SK-N-SH (cell line): ENCODE measurements at regions not wholly inside any gene's neighbourhood (a gene's known extent, or its start where the extent isn't known, plus 50 kb on each side); places are given as distances from the start of the nearest gene placed in this dataset.

ENCODE experiments used
- CTCF ChIA-PET: fragments of 300-600, 350-600 bp; formaldehyde crosslinking; extraction: SDS; loops from one replicate; lab custom pipeline; 2021; lab: Yijun Ruan, JAX
- POLR2A ChIA-PET: fragments of 350-600 bp; sonication (Branson Sonifier 250); formaldehyde crosslinking; extraction: SDS; loops from one replicate; lab custom pipeline; 2020; ENCODE audit warnings: antibody characterized with exemption, inconsistent platforms; lab: Yijun Ruan, JAX
- DNase-seq: peaks from one replicate; pipeline ENCODE4 v3.0.0; 2012
- H2AFZ ChIP-seq: fragments of 200-600 bp; sonication (generic); 2 replicates; pipeline ENCODE4 v1.8.1; 2016; ENCODE audit warnings: antibody characterized with exemption, mild to moderate bottlenecking, low read depth
- H3F3A ChIP-seq: fragments of 200-600 bp; sonication (generic); replicated peaks from 2 replicates; pipeline ENCODE3; 2016; ENCODE audit warnings: antibody characterized with exemption, mild to moderate bottlenecking; ENCODE audit not compliant: insufficient read depth
- H3K27ac ChIP-seq, 2 experiments: fragments of 200-500 bp in 1 of 2; fragments of 200-600 bp in 1 of 2; sonication (Bioruptor generic) in 1 of 2; sonication (generic), shearing (Covaris generic) in 1 of 2; 2 replicates each; pipeline versions ENCODE4 v1.5.1 to v1.6.1; 2014 to 2016; ENCODE audit warnings: low read depth in 2 of 2, inconsistent platforms in 1 of 2, low read length in 1 of 2, mild to moderate bottlenecking in 1 of 2, mixed read lengths in 1 of 2
- H3K27me3 ChIP-seq: fragments of 200-600 bp; sonication (generic), shearing (Covaris generic); 2 replicates; pipeline ENCODE4 v1.6.1; 2016; ENCODE audit warnings: mixed run types; ENCODE audit not compliant: insufficient read depth
- H3K36me3 ChIP-seq, 2 experiments: fragments of 200-500 bp in 1 of 2; fragments of 200-600 bp in 1 of 2; sonication (Bioruptor generic) in 1 of 2; sonication (generic) in 1 of 2; replicated peaks in 1 of 2; 2 replicates each; pipeline versions ENCODE3 to v1.5.1; 2014 to 2016; ENCODE audit warnings: low read length in 1 of 2, mild to moderate bottlenecking in 1 of 2; ENCODE audit not compliant: insufficient read depth in 2 of 2, control insufficient read depth in 1 of 2
- H3K4me1 ChIP-seq, 2 experiments: fragments of 200-500 bp in 1 of 2; fragments of 200-600 bp in 1 of 2; sonication (Bioruptor generic) in 1 of 2; sonication (generic), shearing (Covaris generic) in 1 of 2; 2 replicates each; pipeline versions ENCODE4 v1.5.1 to v1.6.1; 2014 to 2016; ENCODE audit warnings: low read depth in 1 of 2, low read length in 1 of 2, mixed run types in 1 of 2; ENCODE audit not compliant: insufficient read depth in 2 of 2, control insufficient read depth in 1 of 2
- H3K4me2 ChIP-seq: fragments of 200-600 bp; sonication (generic), shearing (Covaris generic); 2 replicates; pipeline ENCODE4 v1.6.1; 2017; ENCODE audit warnings: mixed run types
- H3K4me3 ChIP-seq, 2 experiments: fragments of 200-500 bp in 1 of 2; fragments of 200-600 bp in 1 of 2; sonication (Bioruptor generic) in 1 of 2; sonication (generic), shearing (Covaris generic) in 1 of 2; 2 replicates each; pipeline versions ENCODE4 v1.5.1 to v1.8.1; 2014 to 2016; ENCODE audit warnings: low read depth in 2 of 2, inconsistent platforms in 1 of 2, low read length in 1 of 2, mild to moderate bottlenecking in 1 of 2, mixed read lengths in 1 of 2, moderate library complexity in 1 of 2
- H3K79me2 ChIP-seq: fragments of 200-600 bp; sonication (generic); 2 replicates; pipeline ENCODE4 v1.8.1; 2017; ENCODE audit warnings: mild to moderate bottlenecking; ENCODE audit not compliant: insufficient read depth
- H3K9ac ChIP-seq: fragments of 200-600 bp; sonication (generic); 2 replicates; pipeline ENCODE4 v1.6.1; 2017; ENCODE audit warnings: mixed run types
- H3K9me2 ChIP-seq: fragments of 200-600 bp; sonication (generic); 2 replicates; pipeline ENCODE4 v1.6.1; 2017; ENCODE audit warnings: mixed run types
- H3K9me3 ChIP-seq: fragments of 200-600 bp; sonication (generic); 2 replicates; pipeline ENCODE4 v1.6.1; 2017; ENCODE audit warnings: mixed run types, mild to moderate bottlenecking, moderate library complexity
- H4K20me1 ChIP-seq: fragments of 200-600 bp; sonication (generic); 2 replicates; pipeline ENCODE4 v1.6.1; 2017; ENCODE audit warnings: mild to moderate bottlenecking, mixed run types; ENCODE audit not compliant: insufficient read depth
- CHD2 ChIP-seq: fragments of 150-350 bp; IDR thresholded peaks from 2 replicates; pipeline ENCODE4 v1.6.1; 2018; ENCODE audit warnings: low read length; ENCODE audit not compliant: partially characterized antibody
- CTCF ChIP-seq: fragments of 200-600 bp; sonication (generic); IDR thresholded peaks from 2 replicates; pipeline ENCODE4 v1.6.1; 2017; ENCODE audit warnings: antibody characterized with exemption, mild to moderate bottlenecking, moderate library complexity
- FOXJ3 ChIP-seq: sonication (generic); formaldehyde crosslinking; IDR thresholded peaks from 2 replicates; pipeline ENCODE4 v1.5.1; 2020; ENCODE audit warnings: mild to moderate bottlenecking, missing genetic modification reagents
- FOXM1 ChIP-seq: IDR thresholded peaks from 2 replicates; pipeline ENCODE4 v1.4.0; 2012; ENCODE audit warnings: low read depth, mild to moderate bottlenecking
- JUND ChIP-seq: IDR thresholded peaks from 2 replicates; pipeline ENCODE4 v1.4.0; 2012
- MAX ChIP-seq: IDR thresholded peaks from 2 replicates; pipeline ENCODE4 v1.4.0; 2012; ENCODE audit warnings: low read depth
- MXI1 ChIP-seq: IDR thresholded peaks from 2 replicates; pipeline ENCODE4 v1.6.1; 2012; ENCODE audit warnings: mild to moderate bottlenecking, low read depth, low read length, improper control_type of control experiment
- NFIC ChIP-seq: IDR thresholded peaks from 2 replicates; pipeline ENCODE4 v1.4.0; 2012; ENCODE audit warnings: borderline replicate concordance
- NRF1 ChIP-seq: IDR thresholded peaks from 2 replicates; pipeline ENCODE4 v1.6.1; 2012; ENCODE audit warnings: low read depth, mild to moderate bottlenecking, low read length
- POLR2AphosphoS5 ChIP-seq: IDR thresholded peaks from 2 replicates; pipeline ENCODE4 v1.6.1; 2012; ENCODE audit warnings: low read depth, low read length
- RCOR1 ChIP-seq: fragments of 150-350 bp; IDR thresholded peaks from 2 replicates; pipeline ENCODE4 v1.6.1; 2017; ENCODE audit warnings: antibody characterized with exemption, low read length
- SIN3A ChIP-seq: IDR thresholded peaks from 2 replicates; pipeline ENCODE4 v1.6.1; 2012; ENCODE audit warnings: low read depth, mild to moderate bottlenecking, low read length, moderate library complexity, borderline replicate concordance
- SMC3 ChIP-seq: IDR thresholded peaks from 2 replicates; pipeline ENCODE4 v1.6.1; 2012; ENCODE audit warnings: low read depth, low read length, improper control_type of control experiment
- TCF12 ChIP-seq: IDR thresholded peaks from 2 replicates; pipeline ENCODE4 v1.4.0; 2012
- TEAD4 ChIP-seq: IDR thresholded peaks from 2 replicates; pipeline ENCODE4 v1.4.0; 2012; ENCODE audit warnings: mild to moderate bottlenecking, borderline replicate concordance; ENCODE audit not compliant: insufficient read depth
- ZBTB33 ChIP-seq: IDR thresholded peaks from 2 replicates; pipeline ENCODE4 v1.4.0; 2012; ENCODE audit warnings: low read depth, borderline replicate concordance
- WGBS: methylation state at CpG from one replicate; pipeline ENCODE4 v1.1.6; 2017; ENCODE audit warnings: low lambda C conversion rate; 5-methylcytosine and 5-hydroxymethylcytosine counted together
- TF ChIP-seq, protein P1 (sequence below): fragments of 150-350 bp; IDR thresholded peaks from 2 replicates; pipeline ENCODE4 v1.6.1; 2016; ENCODE audit warnings: mild to moderate bottlenecking, low read depth, low read length
- TF ChIP-seq, protein P2 (sequence below): IDR thresholded peaks from 2 replicates; pipeline ENCODE4 v1.4.0; 2012; ENCODE audit warnings: low read depth, borderline replicate concordance

- no peaks in the 10 kb centered on the region for H3K9me3 ChIP-seq
- TF ChIP-seq JUND (no peak), FOXM1 (no peak), SIN3A (no peak), SMC3 (no peak), MXI1 (no peak), TEAD4 (no peak), RCOR1 (no peak), NRF1 (no peak), NFIC (no peak), MAX (no peak), POLR2AphosphoS5 (no peak), FOXJ3 (CRISPR knock-in tag) (no peak), CTCF (no peak), TCF12 (no peak), CHD2 (no peak), ZBTB33 (no peak)
- TF ChIP-seq, protein P1, sequence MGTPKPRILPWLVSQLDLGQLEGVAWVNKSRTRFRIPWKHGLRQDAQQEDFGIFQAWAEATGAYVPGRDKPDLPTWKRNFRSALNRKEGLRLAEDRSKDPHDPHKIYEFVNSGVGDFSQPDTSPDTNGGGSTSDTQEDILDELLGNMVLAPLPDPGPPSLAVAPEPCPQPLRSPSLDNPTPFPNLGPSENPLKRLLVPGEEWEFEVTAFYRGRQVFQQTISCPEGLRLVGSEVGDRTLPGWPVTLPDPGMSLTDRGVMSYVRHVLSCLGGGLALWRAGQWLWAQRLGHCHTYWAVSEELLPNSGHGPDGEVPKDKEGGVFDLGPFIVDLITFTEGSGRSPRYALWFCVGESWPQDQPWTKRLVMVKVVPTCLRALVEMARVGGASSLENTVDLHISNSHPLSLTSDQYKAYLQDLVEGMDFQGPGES, result no peak
- TF ChIP-seq, protein P2, sequence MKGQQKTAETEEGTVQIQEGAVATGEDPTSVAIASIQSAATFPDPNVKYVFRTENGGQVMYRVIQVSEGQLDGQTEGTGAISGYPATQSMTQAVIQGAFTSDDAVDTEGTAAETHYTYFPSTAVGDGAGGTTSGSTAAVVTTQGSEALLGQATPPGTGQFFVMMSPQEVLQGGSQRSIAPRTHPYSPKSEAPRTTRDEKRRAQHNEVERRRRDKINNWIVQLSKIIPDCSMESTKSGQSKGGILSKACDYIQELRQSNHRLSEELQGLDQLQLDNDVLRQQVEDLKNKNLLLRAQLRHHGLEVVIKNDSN, result no peak
- TF ChIP-seq, all 33 proteins: peak for 0
- H3K9me2 ChIP-seq, result no peaks in the 10 kb centered on the region
- POLR2A ChIA-PET, result no interaction called here
- no peak overlapping the region for H3K4me3 ChIP-seq
- no peak overlapping the region for H3K4me2 ChIP-seq
- H3K27ac ChIP-seq, result no peak overlapping the region
- no peaks in the 10 kb centered on the region for H3K27me3 ChIP-seq
- H3K36me3 ChIP-seq, result no peaks in the 10 kb centered on the region
- no peak overlapping the region for H2AFZ ChIP-seq
- no peaks in the 10 kb centered on the region for H4K20me1 ChIP-seq
- no peak overlapping the region for H3K9ac ChIP-seq
- no peak for DNase-seq
- CTCF ChIA-PET, result no interaction called here
- H3K4me1 ChIP-seq, result no peaks in the 10 kb centered on the region
- WGBS, result 36% methylated on average over 3 of the region's 3 CpGs
- no peaks in the 10 kb centered on the region for H3K79me2 ChIP-seq
- H3F3A ChIP-seq, result no peaks in the 10 kb centered on the region
Measured at GRCh38 chr10:56222237-56222636, 138.8 kb downstream of the ZWINT start.
